ENCODE measurements at regions not wholly inside any gene's neighbourhood (a gene's known extent, or its start where the extent isn't known, plus 50 kb on each side); places are given as distances from the start of the nearest gene placed in this dataset.

GRCh38 chr20:24241466-24241865 is 228.0 kb upstream of the SYNDIG1 start:
- DNase-seq = no peak
- no peaks in the 10 kb centered on the region for H3K9me3 ChIP-seq
- no peaks in the 10 kb centered on the region for H3K4me1 ChIP-seq (ENCODE audit: insufficient read depth)
- H3K4me3 ChIP-seq = no peak overlapping the region
- H3K36me3 ChIP-seq = no peaks in the 10 kb centered on the region
- TF ChIP-seq EP300 (IDR thresholded peaks at IDR 0.05) (no peak), POLR2A (IDR thresholded peaks at IDR 0.05) (no peak)
- TF ChIP-seq, protein P1, sequence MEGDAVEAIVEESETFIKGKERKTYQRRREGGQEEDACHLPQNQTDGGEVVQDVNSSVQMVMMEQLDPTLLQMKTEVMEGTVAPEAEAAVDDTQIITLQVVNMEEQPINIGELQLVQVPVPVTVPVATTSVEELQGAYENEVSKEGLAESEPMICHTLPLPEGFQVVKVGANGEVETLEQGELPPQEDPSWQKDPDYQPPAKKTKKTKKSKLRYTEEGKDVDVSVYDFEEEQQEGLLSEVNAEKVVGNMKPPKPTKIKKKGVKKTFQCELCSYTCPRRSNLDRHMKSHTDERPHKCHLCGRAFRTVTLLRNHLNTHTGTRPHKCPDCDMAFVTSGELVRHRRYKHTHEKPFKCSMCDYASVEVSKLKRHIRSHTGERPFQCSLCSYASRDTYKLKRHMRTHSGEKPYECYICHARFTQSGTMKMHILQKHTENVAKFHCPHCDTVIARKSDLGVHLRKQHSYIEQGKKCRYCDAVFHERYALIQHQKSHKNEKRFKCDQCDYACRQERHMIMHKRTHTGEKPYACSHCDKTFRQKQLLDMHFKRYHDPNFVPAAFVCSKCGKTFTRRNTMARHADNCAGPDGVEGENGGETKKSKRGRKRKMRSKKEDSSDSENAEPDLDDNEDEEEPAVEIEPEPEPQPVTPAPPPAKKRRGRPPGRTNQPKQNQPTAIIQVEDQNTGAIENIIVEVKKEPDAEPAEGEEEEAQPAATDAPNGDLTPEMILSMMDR (IDR thresholded peaks at IDR 0.05) = no peak
- no peaks in the 10 kb centered on the region for H3K27me3 ChIP-seq
- 91 to 97% (median 92%) methylated on average over 7 of the region's 7 CpGs for WGBS, 3 donors
- intact Hi-C loops (cut with DNase I) = no loop called here
- no peak overlapping the region for H3K27ac ChIP-seq

GRCh38 chr20:24236963-24237362 is 232.5 kb upstream of the SYNDIG1 start:
- H3K27me3 ChIP-seq = no peaks in the 10 kb centered on the region
- no peaks in the 10 kb centered on the region for H3K9me3 ChIP-seq
- H3K4me3 ChIP-seq = no peak overlapping the region
- intact Hi-C loops (cut with DNase I) = loop anchor here in 1 of 4 donors (10.0 kb wide), 1 partner anchor 62 kb away; no protein-coding TSS in a partner anchor
- TF ChIP-seq, protein P1 (IDR thresholded peaks at IDR 0.05) = no peak
- TF ChIP-seq POLR2A (IDR thresholded peaks at IDR 0.05) (no peak), EP300 (IDR thresholded peaks at IDR 0.05) (no peak)
- H3K27ac ChIP-seq = no peak overlapping the region
- H3K36me3 ChIP-seq = no peaks in the 10 kb centered on the region
- 75 to 83% (median 83%) methylated on average over 3 of the region's 3 CpGs for WGBS, 3 donors
- H3K4me1 ChIP-seq (ENCODE audit: insufficient read depth) = no peaks in the 10 kb centered on the region
- DNase-seq = no peak

DNA sequence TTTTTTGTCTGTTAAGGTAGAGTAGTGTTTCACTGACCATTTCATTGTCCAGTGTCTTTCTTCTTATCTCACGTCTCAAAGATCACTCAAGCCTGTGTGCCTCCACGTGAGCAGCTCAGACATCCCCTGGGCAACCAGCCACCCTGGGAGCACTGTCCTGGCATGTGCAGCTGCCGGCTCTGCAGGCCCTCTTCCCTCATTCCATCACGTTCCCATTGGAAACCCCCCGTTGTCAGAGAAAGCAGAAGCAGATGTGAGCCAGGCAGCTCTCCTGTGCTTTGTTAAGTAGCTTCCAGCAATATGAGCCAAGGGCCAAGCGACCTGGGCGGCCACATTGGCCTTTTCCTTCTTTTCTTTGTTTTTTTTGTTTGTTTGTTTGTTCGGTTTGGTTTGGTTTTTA is 233.2 kb upstream of the SYNDIG1 start:
- no peak for TF ChIP-seq POLR2A (IDR thresholded peaks at IDR 0.05)
- TF ChIP-seq EP300 (IDR thresholded peaks at IDR 0.05) = no peak
- TF ChIP-seq, protein P1 (IDR thresholded peaks at IDR 0.05) = no peak
- intact Hi-C loops (cut with DNase I) = loop anchor here in 1 of 4 donors (10.0 kb wide), 1 partner anchor 61 kb away; no protein-coding TSS in a partner anchor
- 32 to 40% (median 32%) methylated on average over 8 of the region's 8 CpGs for WGBS, 3 donors
- DNase-seq = no peak
- Histone ChIP-seq H3K9me3 (no peaks in the 10 kb centered on the region), H3K4me1 (ENCODE audit: insufficient read depth) (no peaks in the 10 kb centered on the region), H3K4me3 (no peak overlapping the region), H3K36me3 (no peaks in the 10 kb centered on the region), H3K27me3 (no peaks in the 10 kb centered on the region), H3K27ac (no peak overlapping the region)

GRCh38 chr20:24235296-24236175 is 233.9 kb upstream of the SYNDIG1 start:
- WGBS, 3 donors = 30 to 34% (median 33%) methylated on average over 14 of the region's 14 CpGs
- H3K9me3 ChIP-seq = no peaks in the 10 kb centered on the region
- intact Hi-C loops (cut with DNase I) = loop anchor here in 1 of 4 donors (10.0 kb wide), 1 partner anchor 61 kb away; no protein-coding TSS in a partner anchor
- no peak for DNase-seq
- TF ChIP-seq, protein P1 (IDR thresholded peaks at IDR 0.05) = no peak
- TF ChIP-seq EP300 (IDR thresholded peaks at IDR 0.05) (no peak), POLR2A (IDR thresholded peaks at IDR 0.05) (no peak)
- no peaks in the 10 kb centered on the region for H3K4me1 ChIP-seq (ENCODE audit: insufficient read depth)
- H3K36me3 ChIP-seq = no peaks in the 10 kb centered on the region
- no peak overlapping the region for H3K27ac ChIP-seq
- no peak overlapping the region for H3K4me3 ChIP-seq
- no peaks in the 10 kb centered on the region for H3K27me3 ChIP-seq
